HG02870 (cell line): ENCODE measurements at regions not wholly inside any gene's neighbourhood (a gene's known extent, or its start where the extent isn't known, plus 50 kb on each side); places are given as distances from the start of the nearest gene placed in this dataset.

Experiments
- ATAC-seq: cut with Tn5 transposase; IDR thresholded peaks from one replicate; pipeline ENCODE4 v1.9.1; 2021; ENCODE audit warnings: mild to moderate bottlenecking, moderate library complexity; ENCODE audit not compliant: unreplicated experiment

GRCh38 chr2:129777762-129778583 lies 201.5 kb upstream of the RAB6C start:
- ATAC-seq = no peak

- no peak for ATAC-seq
Measured at GRCh38 chr2:129778584-129778877, 200.9 kb upstream of the RAB6C start.

DNA sequence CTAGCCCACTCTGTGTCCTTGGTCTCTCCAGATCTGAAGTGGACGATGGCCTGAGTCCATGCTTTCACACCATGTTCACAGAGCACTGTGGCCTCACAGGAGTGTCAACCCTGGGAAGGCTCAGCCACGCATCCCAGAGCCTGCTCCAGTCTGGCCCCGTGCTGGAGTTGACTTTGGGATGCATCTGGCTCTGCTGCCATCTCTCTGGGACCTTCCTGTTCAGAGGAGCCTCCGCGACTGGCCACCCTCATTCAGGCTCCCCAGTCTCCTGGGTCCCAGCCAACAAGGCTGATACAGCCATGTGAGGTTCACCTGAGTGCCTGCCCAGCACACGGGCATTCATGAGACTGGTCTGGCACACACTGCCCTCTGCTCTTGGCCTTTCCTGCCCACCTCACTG lies 199.7 kb upstream of the RAB6C start:
- ATAC-seq = no peak

DNA sequence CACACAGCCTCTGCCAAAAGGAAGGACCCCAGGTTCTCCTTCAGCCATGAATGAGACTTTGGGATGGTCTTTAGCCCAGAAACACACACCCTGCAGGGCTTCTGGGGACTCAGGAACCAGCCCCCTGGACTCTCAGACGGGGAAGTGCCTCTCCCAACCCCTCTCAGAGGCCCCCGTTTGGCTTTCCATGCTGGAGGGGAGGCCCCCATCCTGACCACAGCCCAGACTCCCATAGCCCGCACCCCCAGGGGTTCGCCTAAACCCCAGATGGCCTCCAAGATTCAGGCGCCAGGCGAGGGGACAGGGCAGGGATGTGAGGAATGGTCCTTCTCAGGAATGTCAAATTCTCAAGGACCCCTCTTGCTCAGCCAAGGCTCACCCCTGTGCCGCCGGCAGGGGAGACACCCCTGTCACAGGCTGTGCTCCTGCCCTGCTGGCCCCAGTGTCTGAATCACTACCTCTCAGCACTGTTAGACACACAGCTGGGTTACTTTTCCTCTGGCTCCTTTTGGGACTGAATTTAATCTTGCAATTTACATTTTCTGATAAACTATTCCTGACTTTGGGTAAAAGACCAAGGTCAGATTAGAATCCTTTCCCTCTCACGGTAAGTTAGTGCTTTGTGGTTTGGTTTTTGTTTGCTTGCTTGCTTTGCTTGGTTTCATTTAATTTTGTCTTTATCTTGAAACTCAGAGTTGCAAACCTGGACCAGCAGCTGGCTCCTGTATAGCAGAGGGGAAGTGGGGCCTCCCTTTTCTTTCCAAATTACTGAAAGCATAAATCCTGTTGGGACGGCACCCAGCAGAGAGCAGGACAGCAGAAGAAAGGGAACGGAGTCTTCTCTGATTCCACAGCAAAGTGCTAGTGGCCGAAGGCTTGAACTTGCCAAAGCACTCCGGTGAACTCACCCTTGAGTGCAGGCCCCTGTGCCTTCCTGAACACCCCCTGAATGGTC lies 198.9 kb upstream of the RAB6C start:
- ATAC-seq = no peak

GRCh38 chr2:129781749-129782632 lies 197.5 kb upstream of the RAB6C start:
- no peak for ATAC-seq

GRCh38 chr2:129782633-129782990 lies 196.9 kb upstream of the RAB6C start:
- ATAC-seq = no peak

GRCh38 chr2:129784486-129784885 lies 195.0 kb upstream of the RAB6C start:
- ATAC-seq = no peak

DNA sequence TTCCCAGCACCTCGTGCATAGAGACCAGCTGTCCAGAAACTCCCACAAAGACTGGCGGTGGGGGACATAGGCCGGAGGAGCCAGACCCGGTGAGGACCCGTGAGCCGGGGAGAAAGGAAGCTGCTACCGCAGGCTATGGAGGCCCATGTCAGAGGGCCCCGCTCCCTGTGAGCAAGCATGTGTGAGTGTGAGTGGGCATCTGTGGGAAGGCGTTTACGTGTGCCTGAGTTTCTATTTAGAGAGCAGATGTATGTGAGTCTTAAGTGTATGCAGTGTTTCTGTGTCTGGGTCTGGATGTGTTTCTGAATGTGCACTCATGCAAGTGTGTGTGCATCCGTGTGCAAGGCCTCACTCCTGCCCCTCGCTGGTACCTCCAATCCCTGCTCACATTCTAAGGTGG lies 187.8 kb upstream of the RAB6C start:
- ATAC-seq = no peak

- ATAC-seq = no peak
Measured at GRCh38 chr2:129793431-129793902, 186.0 kb upstream of the RAB6C start.

DNA sequence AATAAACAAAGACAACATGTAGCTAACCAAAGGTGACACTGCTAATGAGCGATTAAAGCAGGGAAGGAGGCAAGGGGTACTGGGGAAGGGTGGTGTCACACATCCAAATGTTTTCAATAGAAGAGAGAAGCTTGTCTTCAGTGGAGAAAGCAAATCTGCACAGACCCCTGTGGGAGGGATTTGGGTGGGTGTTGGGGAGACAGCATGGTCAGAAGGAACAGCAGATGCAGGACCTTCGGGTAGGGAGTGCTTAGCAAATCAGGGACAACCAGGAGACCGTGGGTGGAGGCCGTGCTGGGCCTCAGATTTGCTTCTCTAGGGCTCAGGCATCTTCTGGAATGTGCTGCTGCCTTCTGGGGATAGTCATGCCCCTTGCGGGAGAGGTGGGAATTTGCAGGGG lies 185.3 kb upstream of the RAB6C start:
- no peak for ATAC-seq

GRCh38 chr2:129794540-129794939 lies 184.9 kb upstream of the RAB6C start:
- no peak for ATAC-seq

GRCh38 chr2:129796225-129796624 lies 183.2 kb upstream of the RAB6C start:
- no peak for ATAC-seq

- ATAC-seq = no peak
Measured at GRCh38 chr2:129796801-129797488, 182.5 kb upstream of the RAB6C start.

- ATAC-seq = no peak
Measured at GRCh38 chr2:129797489-129798300, 181.8 kb upstream of the RAB6C start.

DNA sequence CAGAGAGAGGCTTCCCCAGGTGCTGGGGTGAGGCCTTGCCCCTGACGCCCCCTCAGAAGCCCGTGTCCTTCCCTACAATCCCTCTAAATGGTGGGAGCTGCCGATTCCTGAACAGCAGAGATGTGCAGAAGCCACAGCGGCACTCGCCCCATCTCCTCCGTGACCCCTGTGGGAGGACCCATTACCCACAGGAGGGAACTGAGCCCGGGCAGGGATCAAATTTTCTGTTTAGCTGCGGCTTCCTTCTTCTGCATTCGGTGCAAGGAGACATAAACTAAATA lies 181.2 kb upstream of the RAB6C start:
- ATAC-seq = no peak

DNA sequence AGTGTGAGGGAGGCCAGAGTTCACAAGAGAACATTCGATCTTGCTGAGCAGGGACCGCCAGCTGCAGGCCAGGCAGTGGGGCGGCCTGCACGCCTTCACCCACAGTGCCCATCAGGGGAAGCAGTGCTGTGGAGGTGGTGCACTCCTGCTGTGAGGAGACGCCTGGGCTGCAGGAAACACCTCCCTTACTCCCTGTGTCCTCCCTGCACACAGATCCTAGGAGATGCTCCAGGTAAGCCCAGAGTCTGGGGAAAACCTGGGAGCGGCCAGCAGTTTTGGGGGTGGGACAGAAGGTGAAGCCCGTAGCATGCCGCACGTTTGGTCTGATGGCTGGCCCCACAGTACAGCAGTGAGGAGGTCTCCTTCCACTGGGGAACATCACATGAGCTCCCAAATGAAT lies 180.8 kb upstream of the RAB6C start:
- ATAC-seq = no peak

DNA sequence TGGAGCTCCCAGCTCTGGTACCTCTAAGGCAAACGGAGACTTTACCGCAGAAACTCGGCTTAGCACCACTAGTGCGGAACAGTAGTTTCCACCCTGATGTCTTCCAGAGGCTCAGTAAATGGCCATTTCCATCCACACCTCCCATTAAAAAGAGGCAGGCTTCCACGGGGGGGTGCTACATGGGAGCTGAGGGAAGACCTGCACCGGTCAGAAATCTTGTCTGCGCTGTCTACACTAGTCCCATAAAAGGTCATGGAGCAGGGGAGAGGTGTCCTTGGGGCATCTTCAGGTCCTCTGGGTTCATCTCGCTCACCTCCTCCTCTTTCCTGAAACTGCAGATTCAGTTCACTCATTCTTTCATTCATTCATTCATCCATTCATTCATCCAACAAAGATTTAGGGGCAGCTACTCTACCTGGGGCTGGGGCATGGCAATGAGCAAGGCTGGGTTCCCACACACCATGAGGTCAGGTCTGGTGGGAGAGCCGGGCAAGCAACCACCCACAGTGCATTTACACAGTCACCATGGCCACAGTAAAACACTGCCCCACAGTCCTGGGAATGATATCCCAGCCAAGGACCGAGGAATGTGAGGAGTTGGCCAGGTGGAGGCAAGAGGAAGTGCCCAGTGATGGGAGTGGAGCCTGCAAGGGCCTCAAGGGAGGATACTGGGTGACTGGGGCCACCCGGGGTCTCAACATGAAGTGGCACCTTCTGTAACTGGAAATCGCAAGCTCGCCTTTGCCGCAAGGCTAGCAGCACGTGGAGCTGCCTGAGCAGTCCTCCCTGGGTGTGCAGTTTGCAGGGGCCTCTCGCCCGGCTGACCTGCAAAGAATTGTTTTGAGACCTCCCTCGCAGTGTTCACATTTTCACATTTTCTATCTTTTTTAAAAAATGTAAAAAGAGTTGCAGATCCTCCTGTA lies 180.2 kb upstream of the RAB6C start:
- ATAC-seq = no peak

GRCh38 chr2:129800285-129800684 lies 179.2 kb upstream of the RAB6C start:
- no peak for ATAC-seq

- no peak for ATAC-seq
Measured at GRCh38 chr2:129800686-129801085, 178.8 kb upstream of the RAB6C start.
